GM23338 (cell line): ENCODE measurements at regions not wholly inside any gene's neighbourhood (a gene's known extent, or its start where the extent isn't known, plus 50 kb on each side); places are given as distances from the start of the nearest gene placed in this dataset.

Source experiments
- ATAC-seq: fragments of 200-7000 bp; cut with Tn5 transposase; 3 replicates; pipeline ENCODE4 v1.9.1; 2020
- DNase-seq: peaks from one replicate; pipeline ENCODE4 v3.0.0-alpha.2; 2015; ENCODE audit warnings: low spot score
- H2AFZ ChIP-seq: fragments of 200-600 bp; sonication (generic); 2 replicates; pipeline ENCODE4 v1.8.0; 2016; ENCODE audit warnings: antibody characterized with exemption, mild to moderate bottlenecking, moderate library complexity
- H3F3A ChIP-seq: fragments of 200-600 bp; sonication (generic); replicated peaks from 2 replicates; pipeline ENCODE4 v1.8.0; 2017; ENCODE audit warnings: antibody characterized with exemption, mixed run types, low read depth
- H3K27ac ChIP-seq: fragments of 200-600 bp; sonication (generic); 2 replicates; pipeline ENCODE4 v1.6.1; 2016; ENCODE audit warnings: low read depth
- H3K27me3 ChIP-seq: fragments of 200-600 bp; sonication (generic); 2 replicates; pipeline ENCODE4 v1.8.0; 2016; ENCODE audit warnings: mild to moderate bottlenecking, mixed run types, moderate library complexity; ENCODE audit not compliant: insufficient read depth
- H3K36me3 ChIP-seq: fragments of 200-600 bp; sonication (generic); 2 replicates; pipeline ENCODE4 v1.8.0; 2016; ENCODE audit warnings: mild to moderate bottlenecking; ENCODE audit not compliant: insufficient read depth
- H3K4me1 ChIP-seq: fragments of 200-600 bp; sonication (generic); 2 replicates; pipeline ENCODE4 v1.8.0; 2016; ENCODE audit warnings: mild to moderate bottlenecking, moderate library complexity; ENCODE audit not compliant: insufficient read depth
- H3K4me2 ChIP-seq: fragments of 200-600 bp; sonication (generic); 2 replicates; pipeline ENCODE4 v1.7.1; 2017; ENCODE audit warnings: mixed run types
- H3K4me3 ChIP-seq: fragments of 200-600 bp; sonication (generic); 2 replicates; pipeline ENCODE4 v1.6.1; 2016; ENCODE audit warnings: mixed run types
- H3K79me2 ChIP-seq: fragments of 200-600 bp; sonication (generic); replicated peaks from 2 replicates; pipeline ENCODE4 v1.8.0; 2017; ENCODE audit warnings: mild to moderate bottlenecking; ENCODE audit not compliant: insufficient read depth
- H3K9me2 ChIP-seq: fragments of 200-600 bp; sonication (generic); 2 replicates; pipeline ENCODE4 v1.8.0; 2017; ENCODE audit not compliant: insufficient read depth
- H4K20me1 ChIP-seq: fragments of 200-600 bp; sonication (generic); replicated peaks from 2 replicates; pipeline ENCODE4 v1.8.0; 2017; ENCODE audit warnings: mild to moderate bottlenecking; ENCODE audit not compliant: insufficient read depth
- H3K27ac Mint-ChIP-seq: 2 replicates; pipeline ENCODE4 v1.8.0; 2020; ENCODE audit warnings: inconsistent platforms, mild to moderate bottlenecking, moderate library complexity, mixed read lengths
- H3K27me3 Mint-ChIP-seq: 3 replicates; pipeline ENCODE4 v1.8.0; 2022; ENCODE audit warnings: low read depth, mild to moderate bottlenecking, moderate library complexity, mixed read lengths, inconsistent platforms; ENCODE audit not compliant: insufficient read depth, poor library complexity
- H3K36me3 Mint-ChIP-seq: 3 replicates; pipeline ENCODE4 v1.8.0; 2021; ENCODE audit warnings: low read depth, mild to moderate bottlenecking, inconsistent platforms, moderate library complexity, mixed read lengths
- H3K4me1 Mint-ChIP-seq: 3 replicates; pipeline ENCODE4 v1.8.0; 2020; ENCODE audit warnings: mild to moderate bottlenecking, inconsistent platforms, mixed read lengths
- H3K4me3 Mint-ChIP-seq: 3 replicates; pipeline ENCODE4 v1.8.0; 2021; ENCODE audit warnings: moderate library complexity, mild to moderate bottlenecking, inconsistent platforms, mixed read lengths
- H3K9me3 Mint-ChIP-seq: 3 replicates; pipeline ENCODE4 v1.8.0; 2020; ENCODE audit warnings: moderate library complexity, mild to moderate bottlenecking, inconsistent platforms, mixed read lengths
- CREB1 ChIP-seq: fragments of 250-450 bp; sonication (Bioruptor Pico); IDR thresholded peaks from 2 replicates; pipeline ENCODE4 v1.5.0; 2020; ENCODE audit warnings: low read depth, mild to moderate bottlenecking, moderate library complexity
- ETS1 ChIP-seq: IDR thresholded peaks from 2 replicates; pipeline ENCODE4 v1.6.1; 2016; ENCODE audit warnings: antibody characterized with exemption
- EZH2 ChIP-seq: fragments of 200-600 bp; sonication (generic); IDR thresholded peaks from one replicate; pipeline ENCODE4 v1.8.0; 2017; ENCODE audit warnings: antibody characterized with exemption, mild to moderate bottlenecking, low read depth; ENCODE audit not compliant: unreplicated experiment
- EZH2phosphoT487 ChIP-seq: fragments of 200-600 bp; sonication (generic); IDR thresholded peaks from one replicate; pipeline ENCODE4 v1.8.1; 2018; ENCODE audit warnings: antibody characterized with exemption; ENCODE audit not compliant: unreplicated experiment
- JUNB ChIP-seq: IDR thresholded peaks from one replicate; pipeline ENCODE4 v1.6.1; 2016; ENCODE audit warnings: antibody characterized with exemption; ENCODE audit not compliant: unreplicated experiment
- NANOG ChIP-seq: IDR thresholded peaks from 2 replicates; pipeline ENCODE4 v1.6.1; 2016; ENCODE audit warnings: antibody characterized with exemption, borderline replicate concordance
- POLR2AphosphoS5 ChIP-seq: IDR thresholded peaks from 2 replicates; pipeline ENCODE4 v1.6.1; 2016; ENCODE audit warnings: antibody characterized with exemption, low read depth
- STAT1 ChIP-seq: IDR thresholded peaks from one replicate; pipeline ENCODE4 v1.6.1; 2016; ENCODE audit warnings: antibody characterized with exemption; ENCODE audit not compliant: unreplicated experiment
- ZNF114 ChIP-seq: fragments of 250-450 bp; sonication (Bioruptor Pico); IDR thresholded peaks from 2 replicates; pipeline ENCODE4 v1.5.0; 2020; ENCODE audit warnings: mild to moderate bottlenecking, moderate library complexity
- ZNF331 ChIP-seq: fragments of 250-450 bp; sonication (Bioruptor Pico); IDR thresholded peaks from 2 replicates; pipeline ENCODE4 v1.5.0; 2020; ENCODE audit warnings: low read depth, mild to moderate bottlenecking, moderate library complexity
- ZNF462 ChIP-seq: fragments of 250-450 bp; sonication (Bioruptor Pico); IDR thresholded peaks from 2 replicates; pipeline ENCODE4 v1.5.0; 2020; ENCODE audit warnings: mild to moderate bottlenecking, moderate library complexity
- TF ChIP-seq, protein P1 (sequence below): IDR thresholded peaks from one replicate; pipeline ENCODE4 v1.6.1; 2018; ENCODE audit warnings: antibody characterized with exemption; ENCODE audit not compliant: unreplicated experiment
- TF ChIP-seq, protein P2 (sequence below), 2 experiments: fragments of 200-600 bp in 1 of 2; sonication (generic) in 1 of 2; conservative IDR thresholded peaks; 2 replicates each; pipeline versions ENCODE4 v1.5.1 to v1.6.1; 2016 to 2017; ENCODE audit warnings: antibody characterized with exemption in 2 of 2, low read depth in 2 of 2, mild to moderate bottlenecking in 2 of 2, moderate library complexity in 1 of 2

GRCh38 chrX:15165832-15166231 lies 104.1 kb downstream of the ASB9 start:
- ATAC-seq = no peak

More at GRCh38 chrX:15165832-15166231, 104.1 kb downstream of the ASB9 start:
- H3K79me2 ChIP-seq = no peaks in the 10 kb centered on the region
- no peaks in the 10 kb centered on the region for H3K9me2 ChIP-seq
- no peak for TF ChIP-seq ZNF114 (CRISPR knock-in tag)
- TF ChIP-seq, protein P1, sequence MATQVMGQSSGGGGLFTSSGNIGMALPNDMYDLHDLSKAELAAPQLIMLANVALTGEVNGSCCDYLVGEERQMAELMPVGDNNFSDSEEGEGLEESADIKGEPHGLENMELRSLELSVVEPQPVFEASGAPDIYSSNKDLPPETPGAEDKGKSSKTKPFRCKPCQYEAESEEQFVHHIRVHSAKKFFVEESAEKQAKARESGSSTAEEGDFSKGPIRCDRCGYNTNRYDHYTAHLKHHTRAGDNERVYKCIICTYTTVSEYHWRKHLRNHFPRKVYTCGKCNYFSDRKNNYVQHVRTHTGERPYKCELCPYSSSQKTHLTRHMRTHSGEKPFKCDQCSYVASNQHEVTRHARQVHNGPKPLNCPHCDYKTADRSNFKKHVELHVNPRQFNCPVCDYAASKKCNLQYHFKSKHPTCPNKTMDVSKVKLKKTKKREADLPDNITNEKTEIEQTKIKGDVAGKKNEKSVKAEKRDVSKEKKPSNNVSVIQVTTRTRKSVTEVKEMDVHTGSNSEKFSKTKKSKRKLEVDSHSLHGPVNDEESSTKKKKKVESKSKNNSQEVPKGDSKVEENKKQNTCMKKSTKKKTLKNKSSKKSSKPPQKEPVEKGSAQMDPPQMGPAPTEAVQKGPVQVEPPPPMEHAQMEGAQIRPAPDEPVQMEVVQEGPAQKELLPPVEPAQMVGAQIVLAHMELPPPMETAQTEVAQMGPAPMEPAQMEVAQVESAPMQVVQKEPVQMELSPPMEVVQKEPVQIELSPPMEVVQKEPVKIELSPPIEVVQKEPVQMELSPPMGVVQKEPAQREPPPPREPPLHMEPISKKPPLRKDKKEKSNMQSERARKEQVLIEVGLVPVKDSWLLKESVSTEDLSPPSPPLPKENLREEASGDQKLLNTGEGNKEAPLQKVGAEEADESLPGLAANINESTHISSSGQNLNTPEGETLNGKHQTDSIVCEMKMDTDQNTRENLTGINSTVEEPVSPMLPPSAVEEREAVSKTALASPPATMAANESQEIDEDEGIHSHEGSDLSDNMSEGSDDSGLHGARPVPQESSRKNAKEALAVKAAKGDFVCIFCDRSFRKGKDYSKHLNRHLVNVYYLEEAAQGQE = no peak
- no peak for TF ChIP-seq STAT1
- no peak for TF ChIP-seq EZH2
- TF ChIP-seq NANOG = no peak
- no peak for TF ChIP-seq CREB1
- no peak for TF ChIP-seq ZNF331 (CRISPR knock-in tag)
- no peak for TF ChIP-seq ETS1
- no peak for TF ChIP-seq ZNF462
- no peak for TF ChIP-seq JUNB
- TF ChIP-seq EZH2phosphoT487 = no peak
- TF ChIP-seq, protein P2, sequence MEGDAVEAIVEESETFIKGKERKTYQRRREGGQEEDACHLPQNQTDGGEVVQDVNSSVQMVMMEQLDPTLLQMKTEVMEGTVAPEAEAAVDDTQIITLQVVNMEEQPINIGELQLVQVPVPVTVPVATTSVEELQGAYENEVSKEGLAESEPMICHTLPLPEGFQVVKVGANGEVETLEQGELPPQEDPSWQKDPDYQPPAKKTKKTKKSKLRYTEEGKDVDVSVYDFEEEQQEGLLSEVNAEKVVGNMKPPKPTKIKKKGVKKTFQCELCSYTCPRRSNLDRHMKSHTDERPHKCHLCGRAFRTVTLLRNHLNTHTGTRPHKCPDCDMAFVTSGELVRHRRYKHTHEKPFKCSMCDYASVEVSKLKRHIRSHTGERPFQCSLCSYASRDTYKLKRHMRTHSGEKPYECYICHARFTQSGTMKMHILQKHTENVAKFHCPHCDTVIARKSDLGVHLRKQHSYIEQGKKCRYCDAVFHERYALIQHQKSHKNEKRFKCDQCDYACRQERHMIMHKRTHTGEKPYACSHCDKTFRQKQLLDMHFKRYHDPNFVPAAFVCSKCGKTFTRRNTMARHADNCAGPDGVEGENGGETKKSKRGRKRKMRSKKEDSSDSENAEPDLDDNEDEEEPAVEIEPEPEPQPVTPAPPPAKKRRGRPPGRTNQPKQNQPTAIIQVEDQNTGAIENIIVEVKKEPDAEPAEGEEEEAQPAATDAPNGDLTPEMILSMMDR (conservative IDR thresholded peaks at IDR 0.05; ENCODE audit: low read depth in 2 of 2) = no peak
- no peak for TF ChIP-seq POLR2AphosphoS5
- H3K9me3 Mint-ChIP-seq = no peaks in the 10 kb centered on the region
- H3K4me3 ChIP-seq = no peak overlapping the region
- no peak overlapping the region for H3K4me3 Mint-ChIP-seq
- H3K27me3 Mint-ChIP-seq = no peaks in the 10 kb centered on the region
- H3K4me1 ChIP-seq = no peaks in the 10 kb centered on the region
- H3F3A ChIP-seq = no peaks in the 10 kb centered on the region
- no peak overlapping the region for H3K27ac Mint-ChIP-seq
- no peaks in the 10 kb centered on the region for H3K4me1 Mint-ChIP-seq
- no peak overlapping the region for H3K27ac ChIP-seq
- no peaks in the 10 kb centered on the region for H3K27me3 ChIP-seq
- H3K36me3 ChIP-seq = no peaks in the 10 kb centered on the region
- H3K4me2 ChIP-seq = no peak overlapping the region
- no peaks in the 10 kb centered on the region for H4K20me1 ChIP-seq
- no peaks in the 10 kb centered on the region for H3K36me3 Mint-ChIP-seq
- DNase-seq = no peak
- H2AFZ ChIP-seq = no peak overlapping the region
